Natural killer cell (primary cell): ENCODE measurements at regions not wholly inside any gene's neighbourhood (a gene's known extent, or its start where the extent isn't known, plus 50 kb on each side); places are given as distances from the start of the nearest gene placed in this dataset.

ENCODE experiments used
- ATAC-seq, 3 donors: fragments of 150-1000 bp in 2 of 3; fragments of 200-7000 bp in 1 of 3; cut with Tn5 transposase; 1 replicate in 1 of 3; 2 replicates in 2 of 3; pipeline ENCODE4 v1.10.0; 2021; ENCODE audit warnings: mild to moderate bottlenecking in 2 of 3, moderate library complexity in 2 of 3
- DNase-seq, 2 donors: peaks; one replicate each; pipeline versions ENCODE4 v3.0.0 to v3.0.0-alpha.2; 2013 to 2021; ENCODE audit warnings: mixed read lengths in 1 of 2
- H3K27ac ChIP-seq: one replicate; pipeline ENCODE4 v1.5.1; 2013; ENCODE audit warnings: mild to moderate bottlenecking, low read length
- H3K27me3 ChIP-seq: one replicate; pipeline ENCODE4 v1.6.1; 2013; ENCODE audit warnings: low read length; ENCODE audit not compliant: control insufficient read depth, insufficient read depth
- H3K36me3 ChIP-seq: one replicate; pipeline ENCODE4 v1.6.1; 2013; ENCODE audit warnings: low read length; ENCODE audit not compliant: control insufficient read depth, insufficient read depth
- H3K4me1 ChIP-seq: one replicate; pipeline ENCODE4 v1.6.1; 2013; ENCODE audit warnings: low read length; ENCODE audit not compliant: control insufficient read depth, insufficient read depth
- H3K4me3 ChIP-seq: one replicate; pipeline ENCODE4 v1.5.1; 2013; ENCODE audit warnings: low read length
- H3K9me3 ChIP-seq: one replicate; pipeline ENCODE4 v1.6.1; 2013; ENCODE audit warnings: low read length; ENCODE audit not compliant: control insufficient read depth, insufficient read depth
- H3K27ac Mint-ChIP-seq, 2 donors: one replicate each; pipeline ENCODE4 v1.8.0; 2022; ENCODE audit warnings: mild to moderate bottlenecking in 2 of 2, mixed read lengths in 2 of 2, moderate library complexity in 1 of 2
- H3K27me3 Mint-ChIP-seq, 2 donors: one replicate each; pipeline ENCODE4 v1.8.0; 2022; ENCODE audit warnings: low read depth in 2 of 2, mixed read lengths in 2 of 2
- H3K36me3 Mint-ChIP-seq: one replicate; pipeline ENCODE4 v1.8.0; 2022; ENCODE audit warnings: mixed read lengths
- H3K4me1 Mint-ChIP-seq, 2 donors: one replicate each; pipeline ENCODE4 v1.8.0; 2022; ENCODE audit warnings: mixed read lengths in 2 of 2
- H3K4me3 Mint-ChIP-seq: one replicate; pipeline ENCODE4 v1.8.0; 2022; ENCODE audit warnings: mild to moderate bottlenecking, moderate library complexity, mixed read lengths
- H3K9me3 Mint-ChIP-seq, 2 donors: one replicate each; pipeline ENCODE4 v1.8.0; 2022; ENCODE audit warnings: mixed read lengths in 2 of 2
- WGBS: methylation state at CpG from one replicate; pipeline ENCODE4 v1.1.7; 2013; ENCODE audit warnings: missing lambda C conversion rate; ENCODE audit not compliant: insufficient coverage; 5-methylcytosine and 5-hydroxymethylcytosine counted together
- intact Hi-C: fragments of 100-400 bp; cut with micrococcal nuclease; formaldehyde crosslinking; loops from one replicate; pipeline ENCODE4 v1.14.2; 2022
- TF ChIP-seq, protein P1 (sequence below): fragments of 200-600 bp; IDR thresholded peaks from one replicate; pipeline ENCODE4 v1.8.0; 2022; ENCODE audit warnings: antibody characterized with exemption

DNA sequence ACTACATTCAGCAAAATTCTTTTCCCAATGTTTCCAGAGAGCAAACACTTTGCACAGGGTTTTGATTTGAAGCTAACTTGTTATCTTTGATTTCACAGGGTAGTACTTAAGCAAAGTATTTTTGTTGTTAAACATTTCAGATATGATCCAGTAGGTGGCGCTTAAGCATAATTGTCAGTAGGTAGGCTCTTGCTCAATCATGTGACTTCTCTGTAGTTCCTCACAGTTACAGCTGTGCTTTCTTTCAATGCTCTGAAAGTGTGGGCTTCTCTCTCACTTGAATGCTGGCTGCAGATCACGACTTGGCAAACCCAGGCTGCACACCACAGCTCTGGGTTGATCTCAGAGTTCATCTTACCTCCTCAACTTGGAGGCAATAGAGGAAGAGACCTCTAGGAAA is 1016.5 kb downstream of the SH3BGRL start:
- ATAC-seq: peak in 1 of 3 donors; percentile 67
- Mint-ChIP-seq H3K4me1 (peaks cover 0 to 6% of the 10 kb centered on the region in 2 donors), H3K36me3 (no peaks in the 10 kb centered on the region), H3K9me3 (peaks cover 0 to 12% of the 10 kb centered on the region in 2 donors), H3K4me3 (no peak overlapping the region), H3K27me3 (no peaks in the 10 kb centered on the region), H3K27ac (no peak overlapping the region)
- Histone ChIP-seq H3K27ac (no peak overlapping the region), H3K4me1 (no peaks in the 10 kb centered on the region), H3K4me3 (no peak overlapping the region), H3K36me3 (no peaks in the 10 kb centered on the region), H3K9me3 (no peaks in the 10 kb centered on the region), H3K27me3 (no peaks in the 10 kb centered on the region)
- intact Hi-C loops: no loop called here
- TF ChIP-seq, protein P1, sequence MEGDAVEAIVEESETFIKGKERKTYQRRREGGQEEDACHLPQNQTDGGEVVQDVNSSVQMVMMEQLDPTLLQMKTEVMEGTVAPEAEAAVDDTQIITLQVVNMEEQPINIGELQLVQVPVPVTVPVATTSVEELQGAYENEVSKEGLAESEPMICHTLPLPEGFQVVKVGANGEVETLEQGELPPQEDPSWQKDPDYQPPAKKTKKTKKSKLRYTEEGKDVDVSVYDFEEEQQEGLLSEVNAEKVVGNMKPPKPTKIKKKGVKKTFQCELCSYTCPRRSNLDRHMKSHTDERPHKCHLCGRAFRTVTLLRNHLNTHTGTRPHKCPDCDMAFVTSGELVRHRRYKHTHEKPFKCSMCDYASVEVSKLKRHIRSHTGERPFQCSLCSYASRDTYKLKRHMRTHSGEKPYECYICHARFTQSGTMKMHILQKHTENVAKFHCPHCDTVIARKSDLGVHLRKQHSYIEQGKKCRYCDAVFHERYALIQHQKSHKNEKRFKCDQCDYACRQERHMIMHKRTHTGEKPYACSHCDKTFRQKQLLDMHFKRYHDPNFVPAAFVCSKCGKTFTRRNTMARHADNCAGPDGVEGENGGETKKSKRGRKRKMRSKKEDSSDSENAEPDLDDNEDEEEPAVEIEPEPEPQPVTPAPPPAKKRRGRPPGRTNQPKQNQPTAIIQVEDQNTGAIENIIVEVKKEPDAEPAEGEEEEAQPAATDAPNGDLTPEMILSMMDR: no peak
- DNase-seq: peak in 1 of 2 donors; percentile 37
- 0% methylated on average over 2 of the region's 2 CpGs for WGBS

DNA sequence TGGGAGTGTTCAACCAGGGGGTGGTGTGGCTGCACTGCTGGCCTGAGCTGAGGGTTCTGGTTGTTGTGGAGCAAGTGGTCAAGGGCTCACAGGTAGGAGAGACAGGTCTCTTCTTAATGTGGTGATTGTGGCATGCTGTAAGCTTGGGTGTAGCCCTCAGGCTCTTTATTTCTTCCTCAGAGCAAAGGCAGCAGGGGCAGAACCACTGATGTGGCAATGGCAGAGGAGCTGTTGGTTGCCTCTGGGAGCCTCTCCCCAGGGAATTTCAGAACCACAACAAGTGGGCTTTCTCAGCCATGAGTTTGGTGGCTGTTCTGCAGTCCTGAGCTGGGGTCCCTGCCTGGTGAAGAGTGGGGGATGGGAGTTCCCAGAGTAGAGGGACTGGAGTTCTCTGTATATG is 1017.2 kb downstream of the SH3BGRL start:
- Histone ChIP-seq H3K4me3 (no peak overlapping the region), H3K36me3 (no peaks in the 10 kb centered on the region), H3K9me3 (no peaks in the 10 kb centered on the region), H3K4me1 (no peaks in the 10 kb centered on the region), H3K27me3 (no peaks in the 10 kb centered on the region), H3K27ac (no peak overlapping the region)
- intact Hi-C loops: no loop called here
- TF ChIP-seq, protein P1: no peak
- ATAC-seq (no peak), DNase-seq (no peak)
- Mint-ChIP-seq H3K4me1 (peaks cover 0 to 6% of the 10 kb centered on the region in 2 donors), H3K4me3 (no peak overlapping the region), H3K27me3 (no peaks in the 10 kb centered on the region), H3K36me3 (no peaks in the 10 kb centered on the region), H3K9me3 (peaks cover 0 to 12% of the 10 kb centered on the region in 2 donors), H3K27ac (no peak overlapping the region)

DNA sequence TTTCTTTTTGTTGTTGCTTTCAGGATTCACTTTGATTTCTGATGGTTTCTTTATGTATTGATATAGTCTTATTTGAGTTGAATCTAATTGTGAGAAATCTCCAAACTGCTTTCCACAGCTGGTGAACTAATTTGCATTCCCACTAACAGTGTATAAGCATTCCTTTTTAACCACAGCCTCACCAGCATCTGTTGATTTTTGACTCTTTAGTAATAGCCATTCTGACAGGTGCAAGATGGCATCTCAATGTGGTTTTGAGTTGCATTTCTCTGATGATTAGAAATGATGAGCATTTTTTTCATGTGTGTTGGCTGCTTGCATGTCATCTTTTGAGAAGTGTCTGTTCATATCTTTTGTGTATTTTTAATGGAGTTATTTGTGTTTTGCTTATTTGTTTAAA is 1023.1 kb downstream of the SH3BGRL start:
- H3K4me1 Mint-ChIP-seq: no peaks in the 10 kb centered on the region
- no peak for DNase-seq
- H3K27ac Mint-ChIP-seq: no peak overlapping the region
- H3K27me3 Mint-ChIP-seq: peaks cover 0 to 5% of the 10 kb centered on the region in 2 donors
- ATAC-seq: no peak
- Histone ChIP-seq H3K4me3 (no peak overlapping the region), H3K9me3 (no peaks in the 10 kb centered on the region), H3K4me1 (no peaks in the 10 kb centered on the region), H3K27me3 (no peaks in the 10 kb centered on the region), H3K27ac (no peak overlapping the region), H3K36me3 (no peaks in the 10 kb centered on the region)
- H3K9me3 Mint-ChIP-seq: peaks cover 2 to 5% of the 10 kb centered on the region in 2 donors
- H3K4me3 Mint-ChIP-seq: no peak overlapping the region
- intact Hi-C loops: no loop called here
- TF ChIP-seq, protein P1: no peak
- H3K36me3 Mint-ChIP-seq: no peaks in the 10 kb centered on the region

DNA sequence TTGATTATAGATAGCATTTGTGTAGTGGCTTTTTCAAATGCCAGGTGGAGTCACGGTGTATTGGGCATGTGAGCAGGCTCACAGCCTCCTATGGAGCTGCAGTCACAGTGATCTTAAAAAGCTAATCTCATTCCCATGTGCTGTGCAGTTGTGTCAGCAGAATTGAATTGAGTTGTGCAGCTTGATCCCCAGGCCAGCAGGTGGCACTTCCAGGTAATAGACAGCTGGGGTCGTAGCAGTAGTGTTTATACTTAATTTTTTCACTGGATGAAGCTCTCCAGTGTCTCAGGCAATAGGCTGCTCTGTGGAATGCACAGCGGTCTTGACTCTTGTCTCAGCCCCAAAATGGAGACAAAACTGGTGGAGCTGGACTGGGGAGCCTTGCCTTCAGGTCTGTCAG is 1028.1 kb downstream of the SH3BGRL start:
- no peak for ATAC-seq
- H3K4me3 ChIP-seq: no peak overlapping the region
- DNase-seq: no peak
- Mint-ChIP-seq H3K4me1 (no peaks in the 10 kb centered on the region), H3K27ac (no peak overlapping the region), H3K9me3 (peaks cover 2% of the 10 kb centered on the region in 2 donors), H3K4me3 (no peak overlapping the region), H3K27me3 (peaks cover 0 to 5% of the 10 kb centered on the region in 2 donors), H3K36me3 (no peaks in the 10 kb centered on the region)
- no peaks in the 10 kb centered on the region for H3K27me3 ChIP-seq
- no peaks in the 10 kb centered on the region for H3K4me1 ChIP-seq
- TF ChIP-seq, protein P1: no peak
- H3K27ac ChIP-seq: no peak overlapping the region
- H3K9me3 ChIP-seq: peaks cover 5% of the 10 kb centered on the region
- H3K36me3 ChIP-seq: no peaks in the 10 kb centered on the region
- intact Hi-C loops: no loop called here
- 72% methylated on average over 3 of the region's 3 CpGs for WGBS
